PFSK-1 (cell line): ENCODE measurements at regions not wholly inside any gene's neighbourhood (a gene's known extent, or its start where the extent isn't known, plus 50 kb on each side); places are given as distances from the start of the nearest gene placed in this dataset.

Experiments used
- POLR2AphosphoS5 ChIP-seq: IDR thresholded peaks from 2 replicates; pipeline ENCODE4 v1.6.1; 2012; ENCODE audit warnings: low read depth, mild to moderate bottlenecking, control low read depth, low read length, moderate library complexity
- SIN3A ChIP-seq: IDR thresholded peaks from 2 replicates; pipeline ENCODE4 v1.6.1; 2012; ENCODE audit warnings: mild to moderate bottlenecking, low read length, moderate library complexity, borderline replicate concordance; ENCODE audit not compliant: insufficient read depth
- TAF1 ChIP-seq: IDR thresholded peaks from 2 replicates; pipeline ENCODE4 v1.6.1; 2012; ENCODE audit warnings: low read length, control low read depth, borderline replicate concordance; ENCODE audit not compliant: insufficient read depth
- TF ChIP-seq, protein P1 (sequence below), 2 experiments: IDR thresholded peaks; 2 replicates each; pipeline versions ENCODE4 v1.6.1 to v1.8.0; 2011 to 2012; ENCODE audit warnings: low read depth in 2 of 2, low read length in 2 of 2, control low read depth in 1 of 2, inconsistent platforms in 1 of 2, mild to moderate bottlenecking in 1 of 2, moderate library complexity in 1 of 2; ENCODE audit not compliant: insufficient read depth in 1 of 2

DNA sequence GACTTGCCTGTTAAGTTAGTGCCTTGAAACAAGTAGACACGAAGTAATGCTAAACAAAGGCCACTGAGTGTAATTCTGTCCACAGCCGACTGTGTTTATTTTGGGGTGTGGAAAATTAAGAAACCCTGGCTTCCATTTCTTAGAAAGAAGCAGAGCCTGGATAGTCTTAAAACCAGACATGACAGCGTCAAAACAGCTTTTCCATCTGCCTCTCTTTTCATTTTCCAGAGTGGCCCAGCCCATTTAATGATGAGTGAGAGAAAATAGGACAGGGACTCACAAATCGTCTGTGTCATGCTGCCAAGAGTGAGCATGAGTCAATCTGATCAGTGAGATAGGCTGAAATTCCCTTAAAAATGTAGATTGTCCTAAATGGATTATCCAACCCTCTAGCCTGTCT is 485.9 kb downstream of the JRKL start:
- TF ChIP-seq POLR2AphosphoS5 (no peak), TAF1 (no peak), SIN3A (no peak)
- TF ChIP-seq, protein P1, sequence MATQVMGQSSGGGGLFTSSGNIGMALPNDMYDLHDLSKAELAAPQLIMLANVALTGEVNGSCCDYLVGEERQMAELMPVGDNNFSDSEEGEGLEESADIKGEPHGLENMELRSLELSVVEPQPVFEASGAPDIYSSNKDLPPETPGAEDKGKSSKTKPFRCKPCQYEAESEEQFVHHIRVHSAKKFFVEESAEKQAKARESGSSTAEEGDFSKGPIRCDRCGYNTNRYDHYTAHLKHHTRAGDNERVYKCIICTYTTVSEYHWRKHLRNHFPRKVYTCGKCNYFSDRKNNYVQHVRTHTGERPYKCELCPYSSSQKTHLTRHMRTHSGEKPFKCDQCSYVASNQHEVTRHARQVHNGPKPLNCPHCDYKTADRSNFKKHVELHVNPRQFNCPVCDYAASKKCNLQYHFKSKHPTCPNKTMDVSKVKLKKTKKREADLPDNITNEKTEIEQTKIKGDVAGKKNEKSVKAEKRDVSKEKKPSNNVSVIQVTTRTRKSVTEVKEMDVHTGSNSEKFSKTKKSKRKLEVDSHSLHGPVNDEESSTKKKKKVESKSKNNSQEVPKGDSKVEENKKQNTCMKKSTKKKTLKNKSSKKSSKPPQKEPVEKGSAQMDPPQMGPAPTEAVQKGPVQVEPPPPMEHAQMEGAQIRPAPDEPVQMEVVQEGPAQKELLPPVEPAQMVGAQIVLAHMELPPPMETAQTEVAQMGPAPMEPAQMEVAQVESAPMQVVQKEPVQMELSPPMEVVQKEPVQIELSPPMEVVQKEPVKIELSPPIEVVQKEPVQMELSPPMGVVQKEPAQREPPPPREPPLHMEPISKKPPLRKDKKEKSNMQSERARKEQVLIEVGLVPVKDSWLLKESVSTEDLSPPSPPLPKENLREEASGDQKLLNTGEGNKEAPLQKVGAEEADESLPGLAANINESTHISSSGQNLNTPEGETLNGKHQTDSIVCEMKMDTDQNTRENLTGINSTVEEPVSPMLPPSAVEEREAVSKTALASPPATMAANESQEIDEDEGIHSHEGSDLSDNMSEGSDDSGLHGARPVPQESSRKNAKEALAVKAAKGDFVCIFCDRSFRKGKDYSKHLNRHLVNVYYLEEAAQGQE (IDR thresholded peaks at IDR 0.05; ENCODE audit: insufficient read depth in 1 of 2, low read depth in 2 of 2, low read length in 2 of 2): no peak
